Lower leg skin (tissue), 3 donors: ENCODE measurements at regions not wholly inside any gene's neighbourhood (a gene's known extent, or its start where the extent isn't known, plus 50 kb on each side); places are given as distances from the start of the nearest gene placed in this dataset.

Source experiments
- POLR2A ChIP-seq, 2 donors: fragments of 450-650 bp; IDR thresholded peaks; one replicate each; pipeline ENCODE4 v1.6.1; 2016 to 2017; ENCODE audit warnings: antibody characterized with exemption in 2 of 2, mild to moderate bottlenecking in 1 of 2, moderate library complexity in 1 of 2
- TF ChIP-seq, protein P1 (sequence below), 3 donors: fragments of 450-650 bp; IDR thresholded peaks; one replicate each; pipeline ENCODE4 v1.5.1; 2016; ENCODE audit warnings: antibody characterized with exemption in 3 of 3, mild to moderate bottlenecking in 3 of 3, moderate library complexity in 2 of 3

DNA sequence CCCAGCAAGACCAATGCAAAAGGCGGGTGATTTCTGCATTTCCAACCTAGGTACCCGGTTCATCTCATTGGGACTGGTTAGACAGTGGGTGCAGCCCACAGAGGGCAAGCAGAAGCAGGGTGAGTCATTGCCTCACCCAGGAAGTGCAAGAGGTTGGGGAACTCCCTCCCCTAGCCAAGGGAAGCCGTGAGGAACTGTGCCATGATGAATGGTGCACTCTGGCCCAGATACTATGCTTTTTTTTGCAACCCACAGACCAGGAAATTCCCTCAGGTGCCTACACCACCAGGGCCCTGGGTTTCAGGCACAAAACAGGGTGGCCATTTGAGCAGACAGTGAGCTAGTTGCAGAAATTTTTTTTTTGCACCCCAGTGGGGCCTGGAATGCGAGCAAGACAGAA is 662.6 kb upstream of the ACVR2A start:
- no peak for TF ChIP-seq POLR2A (IDR thresholded peaks at IDR 0.05)
- TF ChIP-seq, protein P1, sequence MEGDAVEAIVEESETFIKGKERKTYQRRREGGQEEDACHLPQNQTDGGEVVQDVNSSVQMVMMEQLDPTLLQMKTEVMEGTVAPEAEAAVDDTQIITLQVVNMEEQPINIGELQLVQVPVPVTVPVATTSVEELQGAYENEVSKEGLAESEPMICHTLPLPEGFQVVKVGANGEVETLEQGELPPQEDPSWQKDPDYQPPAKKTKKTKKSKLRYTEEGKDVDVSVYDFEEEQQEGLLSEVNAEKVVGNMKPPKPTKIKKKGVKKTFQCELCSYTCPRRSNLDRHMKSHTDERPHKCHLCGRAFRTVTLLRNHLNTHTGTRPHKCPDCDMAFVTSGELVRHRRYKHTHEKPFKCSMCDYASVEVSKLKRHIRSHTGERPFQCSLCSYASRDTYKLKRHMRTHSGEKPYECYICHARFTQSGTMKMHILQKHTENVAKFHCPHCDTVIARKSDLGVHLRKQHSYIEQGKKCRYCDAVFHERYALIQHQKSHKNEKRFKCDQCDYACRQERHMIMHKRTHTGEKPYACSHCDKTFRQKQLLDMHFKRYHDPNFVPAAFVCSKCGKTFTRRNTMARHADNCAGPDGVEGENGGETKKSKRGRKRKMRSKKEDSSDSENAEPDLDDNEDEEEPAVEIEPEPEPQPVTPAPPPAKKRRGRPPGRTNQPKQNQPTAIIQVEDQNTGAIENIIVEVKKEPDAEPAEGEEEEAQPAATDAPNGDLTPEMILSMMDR (IDR thresholded peaks at IDR 0.05): no peak
